ENCODE measurements at regions not wholly inside any gene's neighbourhood (a gene's known extent, or its start where the extent isn't known, plus 50 kb on each side); places are given as distances from the start of the nearest gene placed in this dataset.

DNA sequence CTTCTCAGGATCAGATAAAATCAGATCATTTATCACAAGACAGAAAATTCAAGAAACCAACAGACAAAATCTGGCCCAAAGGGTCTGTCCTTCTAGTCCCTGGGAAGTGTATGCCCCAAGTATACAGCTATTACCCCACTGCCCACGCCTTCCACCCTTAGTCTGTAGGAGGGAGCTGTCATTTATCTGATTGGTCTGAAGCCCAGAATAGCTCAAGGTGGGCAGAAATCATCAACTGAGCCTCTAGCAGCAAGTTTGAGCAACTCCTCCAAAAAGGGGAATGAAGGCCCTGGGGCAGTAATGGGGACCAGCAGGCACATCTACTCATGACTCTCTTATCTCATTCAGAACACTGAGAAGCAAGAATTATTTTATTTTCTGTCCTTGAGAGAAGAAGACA lies 126.9 kb downstream of the MATN1 start:
- Histone ChIP-seq H3K9me3 (ENCODE audit: control insufficient read depth, low read depth, low read length) (no peaks in the 10 kb centered on the region), H3K4me2 (ENCODE audit: control insufficient read depth, extremely low read depth, insufficient read depth, low read depth, low read length) (no peak overlapping the region), H3K9ac (ENCODE audit: control insufficient read depth, extremely low read depth, insufficient read depth, low read length) (no peak overlapping the region), H3K4me1 (ENCODE audit: control insufficient read depth, extremely low read depth, insufficient read depth, low read length) (no peaks in the 10 kb centered on the region), H2AFZ (ENCODE audit: control insufficient read depth, low read length) (no peak overlapping the region), H3K9me1 (ENCODE audit: control insufficient read depth, extremely low read depth, insufficient read depth, low read length) (no peaks in the 10 kb centered on the region), H3K4me3 (ENCODE audit: control insufficient read depth in 2 of 3, extremely low read depth in 1 of 3, insufficient read depth in 2 of 3, low read depth in 1 of 3, low read length in 3 of 3) (no peak overlapping the region), H3K27me3 (ENCODE audit: control insufficient read depth, extremely low read depth, insufficient read depth, low read length) (no peaks in the 10 kb centered on the region), H3K79me2 (ENCODE audit: control insufficient read depth, insufficient read depth, low read length) (no peaks in the 10 kb centered on the region), H4K20me1 (ENCODE audit: control insufficient read depth, extremely low read depth, insufficient read depth, low read length) (no peaks in the 10 kb centered on the region), H3K36me3 (ENCODE audit: control insufficient read depth in 2 of 2, extremely low read depth in 1 of 2, insufficient read depth in 2 of 2, low read length in 2 of 2) (no peaks in the 10 kb centered on the region), H3K27ac (ENCODE audit: control insufficient read depth, insufficient read depth, low read length) (no peak overlapping the region)
- dilution Hi-C loops (cut with MboI; ENCODE audit: extremely low pct_ligation_motif_present, low sequenced_read_pairs), result no loop called here
- DNase-seq (ENCODE audit: low read depth, low spot score) (no peak), FAIRE-seq (no peak)
- TF ChIP-seq, protein P1, sequence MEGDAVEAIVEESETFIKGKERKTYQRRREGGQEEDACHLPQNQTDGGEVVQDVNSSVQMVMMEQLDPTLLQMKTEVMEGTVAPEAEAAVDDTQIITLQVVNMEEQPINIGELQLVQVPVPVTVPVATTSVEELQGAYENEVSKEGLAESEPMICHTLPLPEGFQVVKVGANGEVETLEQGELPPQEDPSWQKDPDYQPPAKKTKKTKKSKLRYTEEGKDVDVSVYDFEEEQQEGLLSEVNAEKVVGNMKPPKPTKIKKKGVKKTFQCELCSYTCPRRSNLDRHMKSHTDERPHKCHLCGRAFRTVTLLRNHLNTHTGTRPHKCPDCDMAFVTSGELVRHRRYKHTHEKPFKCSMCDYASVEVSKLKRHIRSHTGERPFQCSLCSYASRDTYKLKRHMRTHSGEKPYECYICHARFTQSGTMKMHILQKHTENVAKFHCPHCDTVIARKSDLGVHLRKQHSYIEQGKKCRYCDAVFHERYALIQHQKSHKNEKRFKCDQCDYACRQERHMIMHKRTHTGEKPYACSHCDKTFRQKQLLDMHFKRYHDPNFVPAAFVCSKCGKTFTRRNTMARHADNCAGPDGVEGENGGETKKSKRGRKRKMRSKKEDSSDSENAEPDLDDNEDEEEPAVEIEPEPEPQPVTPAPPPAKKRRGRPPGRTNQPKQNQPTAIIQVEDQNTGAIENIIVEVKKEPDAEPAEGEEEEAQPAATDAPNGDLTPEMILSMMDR (optimal IDR thresholded peaks at IDR 0.05 in 1 of 3, IDR thresholded peaks at IDR 0.05 in 1 of 3, conservative IDR thresholded peaks at IDR 0.05 in 1 of 3; ENCODE audit: extremely low read depth in 1 of 3, insufficient read depth in 2 of 3, low read length in 3 of 3), result no peak
- TF ChIP-seq EZH2 (IDR thresholded peaks at IDR 0.05; ENCODE audit: low read length), result no peak

GRCh38 chr1:30589083-30589482 lies 134.3 kb downstream of the MATN1 start:
- Histone ChIP-seq H3K9me3 (ENCODE audit: control insufficient read depth, low read depth, low read length) (no peaks in the 10 kb centered on the region), H3K36me3 (ENCODE audit: control insufficient read depth in 2 of 2, extremely low read depth in 1 of 2, insufficient read depth in 2 of 2, low read length in 2 of 2) (no peaks in the 10 kb centered on the region), H3K9ac (ENCODE audit: control insufficient read depth, extremely low read depth, insufficient read depth, low read length) (no peak overlapping the region), H3K27ac (ENCODE audit: control insufficient read depth, insufficient read depth, low read length) (no peak overlapping the region), H3K27me3 (ENCODE audit: control insufficient read depth, extremely low read depth, insufficient read depth, low read length) (no peaks in the 10 kb centered on the region), H3K4me2 (ENCODE audit: control insufficient read depth, extremely low read depth, insufficient read depth, low read depth, low read length) (no peak overlapping the region), H3K79me2 (ENCODE audit: control insufficient read depth, insufficient read depth, low read length) (no peaks in the 10 kb centered on the region), H3K4me3 (ENCODE audit: control insufficient read depth in 2 of 3, extremely low read depth in 1 of 3, insufficient read depth in 2 of 3, low read depth in 1 of 3, low read length in 3 of 3) (no peak overlapping the region), H4K20me1 (ENCODE audit: control insufficient read depth, extremely low read depth, insufficient read depth, low read length) (no peaks in the 10 kb centered on the region), H3K4me1 (ENCODE audit: control insufficient read depth, extremely low read depth, insufficient read depth, low read length) (no peaks in the 10 kb centered on the region), H2AFZ (ENCODE audit: control insufficient read depth, low read length) (no peak overlapping the region), H3K9me1 (ENCODE audit: control insufficient read depth, extremely low read depth, insufficient read depth, low read length) (no peaks in the 10 kb centered on the region)
- FAIRE-seq (no peak), DNase-seq (ENCODE audit: low read depth, low spot score) (no peak)
- TF ChIP-seq, protein P1 (optimal IDR thresholded peaks at IDR 0.05 in 1 of 3, IDR thresholded peaks at IDR 0.05 in 1 of 3, conservative IDR thresholded peaks at IDR 0.05 in 1 of 3; ENCODE audit: extremely low read depth in 1 of 3, insufficient read depth in 2 of 3, low read length in 3 of 3), result no peak
- no peak for TF ChIP-seq EZH2 (IDR thresholded peaks at IDR 0.05; ENCODE audit: low read length)
- dilution Hi-C loops (cut with MboI; ENCODE audit: extremely low pct_ligation_motif_present, low sequenced_read_pairs), result no loop called here

All from keratinocyte (primary cell).